Fibroblast of lung (primary cell): ENCODE measurements at regions not wholly inside any gene's neighbourhood (a gene's known extent, or its start where the extent isn't known, plus 50 kb on each side); places are given as distances from the start of the nearest gene placed in this dataset.

ENCODE experiments used
- EZH2 ChIP-seq: IDR thresholded peaks from 2 replicates; pipeline ENCODE4 v1.5.1; 2012; ENCODE audit warnings: low read length, control low read depth, mild to moderate bottlenecking; ENCODE audit errors: missing control alignments
- TF ChIP-seq, protein P1 (sequence below), 2 donors: IDR thresholded peaks in 1 of 2; conservative IDR thresholded peaks in 1 of 2; 1 replicate in 1 of 2; 2 replicates in 1 of 2; pipeline ENCODE4 v1.5.1; 2011 to 2012; ENCODE audit warnings: low read length in 2 of 2, control low read depth in 1 of 2, inconsistent platforms in 1 of 2, low read depth in 1 of 2, mild to moderate bottlenecking in 1 of 2

- TF ChIP-seq, protein P1, sequence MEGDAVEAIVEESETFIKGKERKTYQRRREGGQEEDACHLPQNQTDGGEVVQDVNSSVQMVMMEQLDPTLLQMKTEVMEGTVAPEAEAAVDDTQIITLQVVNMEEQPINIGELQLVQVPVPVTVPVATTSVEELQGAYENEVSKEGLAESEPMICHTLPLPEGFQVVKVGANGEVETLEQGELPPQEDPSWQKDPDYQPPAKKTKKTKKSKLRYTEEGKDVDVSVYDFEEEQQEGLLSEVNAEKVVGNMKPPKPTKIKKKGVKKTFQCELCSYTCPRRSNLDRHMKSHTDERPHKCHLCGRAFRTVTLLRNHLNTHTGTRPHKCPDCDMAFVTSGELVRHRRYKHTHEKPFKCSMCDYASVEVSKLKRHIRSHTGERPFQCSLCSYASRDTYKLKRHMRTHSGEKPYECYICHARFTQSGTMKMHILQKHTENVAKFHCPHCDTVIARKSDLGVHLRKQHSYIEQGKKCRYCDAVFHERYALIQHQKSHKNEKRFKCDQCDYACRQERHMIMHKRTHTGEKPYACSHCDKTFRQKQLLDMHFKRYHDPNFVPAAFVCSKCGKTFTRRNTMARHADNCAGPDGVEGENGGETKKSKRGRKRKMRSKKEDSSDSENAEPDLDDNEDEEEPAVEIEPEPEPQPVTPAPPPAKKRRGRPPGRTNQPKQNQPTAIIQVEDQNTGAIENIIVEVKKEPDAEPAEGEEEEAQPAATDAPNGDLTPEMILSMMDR (conservative IDR thresholded peaks at IDR 0.05 in 1 of 2, IDR thresholded peaks at IDR 0.05 in 1 of 2; ENCODE audit: low read depth in 1 of 2, low read length in 2 of 2): no peak
- TF ChIP-seq EZH2: no peak
These were observed 75.1 kb upstream of the PTPRZ1 start for GRCh38 chr7:121797657-121798452.
